Panc1 (cell line): ENCODE measurements at regions not wholly inside any gene's neighbourhood (a gene's known extent, or its start where the extent isn't known, plus 50 kb on each side); places are given as distances from the start of the nearest gene placed in this dataset.
"Not testable (repeated sequence)": the region's sequence is repeated elsewhere in the genome, so short reads cannot be mapped to it uniquely, and the experiment has no call there.

Experiments used
- CTCF ChIP-seq: fragments of 450-650 bp; IDR thresholded peaks from 2 replicates; pipeline ENCODE4 v1.5.1; 2017; ENCODE audit warnings: mild to moderate bottlenecking
- POLR2AphosphoS5 ChIP-seq: IDR thresholded peaks from 2 replicates; pipeline ENCODE4 v1.6.1; 2012; ENCODE audit warnings: mild to moderate bottlenecking, low read depth, low read length, moderate library complexity
- SIN3A ChIP-seq: IDR thresholded peaks from 2 replicates; pipeline ENCODE4 v1.6.1; 2012; ENCODE audit warnings: low read depth, mild to moderate bottlenecking, low read length, moderate library complexity, borderline replicate concordance; ENCODE audit not compliant: insufficient read depth
- TCF7L2 ChIP-seq: IDR thresholded peaks from 2 replicates; pipeline ENCODE4 v1.6.1; 2011; ENCODE audit warnings: mild to moderate bottlenecking, low read depth, low read length, inconsistent platforms
- TF ChIP-seq, protein P1 (sequence below), 2 experiments: IDR thresholded peaks; 2 replicates each; pipeline ENCODE4 v1.6.1; 2011 to 2012; ENCODE audit warnings: low read depth in 2 of 2, control low read depth in 1 of 2, low read length in 1 of 2, mild to moderate bottlenecking in 1 of 2, moderate library complexity in 1 of 2; ENCODE audit not compliant: insufficient read depth in 1 of 2

DNA sequence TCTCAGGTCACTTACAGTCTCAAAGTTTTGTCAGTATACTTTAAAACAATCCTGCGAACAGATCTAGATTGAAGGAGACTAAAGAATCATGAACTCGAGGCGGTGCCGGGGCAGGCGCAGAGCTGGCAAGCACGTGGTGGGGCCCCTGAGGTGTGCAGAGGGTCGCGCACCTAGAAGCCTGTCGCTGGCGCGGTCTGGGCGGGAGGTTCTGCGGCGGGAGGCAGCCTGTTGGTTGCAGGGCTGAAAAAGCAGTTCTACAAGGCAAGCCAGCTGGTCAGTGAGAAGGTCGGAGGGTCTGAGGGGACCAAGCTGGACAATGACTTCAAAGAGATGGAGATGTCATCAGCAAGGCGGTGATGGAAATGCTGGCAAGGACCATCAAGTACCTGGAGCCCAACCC lies 147.0 kb downstream of the GOSR1 start:
- not testable (repeated sequence) for TF ChIP-seq CTCF, POLR2AphosphoS5, TCF7L2, SIN3A
- TF ChIP-seq, protein P1, sequence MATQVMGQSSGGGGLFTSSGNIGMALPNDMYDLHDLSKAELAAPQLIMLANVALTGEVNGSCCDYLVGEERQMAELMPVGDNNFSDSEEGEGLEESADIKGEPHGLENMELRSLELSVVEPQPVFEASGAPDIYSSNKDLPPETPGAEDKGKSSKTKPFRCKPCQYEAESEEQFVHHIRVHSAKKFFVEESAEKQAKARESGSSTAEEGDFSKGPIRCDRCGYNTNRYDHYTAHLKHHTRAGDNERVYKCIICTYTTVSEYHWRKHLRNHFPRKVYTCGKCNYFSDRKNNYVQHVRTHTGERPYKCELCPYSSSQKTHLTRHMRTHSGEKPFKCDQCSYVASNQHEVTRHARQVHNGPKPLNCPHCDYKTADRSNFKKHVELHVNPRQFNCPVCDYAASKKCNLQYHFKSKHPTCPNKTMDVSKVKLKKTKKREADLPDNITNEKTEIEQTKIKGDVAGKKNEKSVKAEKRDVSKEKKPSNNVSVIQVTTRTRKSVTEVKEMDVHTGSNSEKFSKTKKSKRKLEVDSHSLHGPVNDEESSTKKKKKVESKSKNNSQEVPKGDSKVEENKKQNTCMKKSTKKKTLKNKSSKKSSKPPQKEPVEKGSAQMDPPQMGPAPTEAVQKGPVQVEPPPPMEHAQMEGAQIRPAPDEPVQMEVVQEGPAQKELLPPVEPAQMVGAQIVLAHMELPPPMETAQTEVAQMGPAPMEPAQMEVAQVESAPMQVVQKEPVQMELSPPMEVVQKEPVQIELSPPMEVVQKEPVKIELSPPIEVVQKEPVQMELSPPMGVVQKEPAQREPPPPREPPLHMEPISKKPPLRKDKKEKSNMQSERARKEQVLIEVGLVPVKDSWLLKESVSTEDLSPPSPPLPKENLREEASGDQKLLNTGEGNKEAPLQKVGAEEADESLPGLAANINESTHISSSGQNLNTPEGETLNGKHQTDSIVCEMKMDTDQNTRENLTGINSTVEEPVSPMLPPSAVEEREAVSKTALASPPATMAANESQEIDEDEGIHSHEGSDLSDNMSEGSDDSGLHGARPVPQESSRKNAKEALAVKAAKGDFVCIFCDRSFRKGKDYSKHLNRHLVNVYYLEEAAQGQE (IDR thresholded peaks at IDR 0.05; ENCODE audit: insufficient read depth in 1 of 2, low read depth in 2 of 2, low read length in 1 of 2) = not testable (repeated sequence)
